WERI-Rb-1 (cell line): ENCODE measurements at regions not wholly inside any gene's neighbourhood (a gene's known extent, or its start where the extent isn't known, plus 50 kb on each side); places are given as distances from the start of the nearest gene placed in this dataset.

ENCODE experiments used
- DNase-seq: peaks from one replicate; pipeline ENCODE4 v3.0.0-alpha.2; 2020
- H3K27ac ChIP-seq: fragments of 250-450 bp; sonication (Bioruptor Pico); 2 replicates; pipeline ENCODE4 v1.5.1; 2020; ENCODE audit warnings: mild to moderate bottlenecking, moderate library complexity
- H3K27me3 ChIP-seq: fragments of 250-450 bp; sonication (Bioruptor Pico); 2 replicates; pipeline ENCODE4 v1.5.1; 2021; ENCODE audit warnings: mild to moderate bottlenecking, low read depth, moderate library complexity; ENCODE audit not compliant: insufficient read depth, severe bottlenecking
- H3K36me3 ChIP-seq: fragments of 250-450 bp; sonication (Bioruptor Pico); 2 replicates; pipeline ENCODE4 v1.5.1; 2020; ENCODE audit warnings: mild to moderate bottlenecking, moderate library complexity
- H3K4me3 ChIP-seq: 2 replicates; pipeline ENCODE4 v1.5.1; 2011; ENCODE audit warnings: low read depth, mild to moderate bottlenecking, control low read depth, low read length
- H3K9me3 ChIP-seq: fragments of 250-450 bp; sonication (Bioruptor Pico); 2 replicates; pipeline ENCODE4 v1.5.1; 2021; ENCODE audit warnings: mild to moderate bottlenecking, moderate library complexity; ENCODE audit not compliant: severe bottlenecking
- CTCF ChIP-seq: IDR thresholded peaks from 2 replicates; pipeline ENCODE4 v1.5.1; 2011; ENCODE audit warnings: low read depth, mild to moderate bottlenecking, control low read depth, inconsistent platforms, low read length

DNA sequence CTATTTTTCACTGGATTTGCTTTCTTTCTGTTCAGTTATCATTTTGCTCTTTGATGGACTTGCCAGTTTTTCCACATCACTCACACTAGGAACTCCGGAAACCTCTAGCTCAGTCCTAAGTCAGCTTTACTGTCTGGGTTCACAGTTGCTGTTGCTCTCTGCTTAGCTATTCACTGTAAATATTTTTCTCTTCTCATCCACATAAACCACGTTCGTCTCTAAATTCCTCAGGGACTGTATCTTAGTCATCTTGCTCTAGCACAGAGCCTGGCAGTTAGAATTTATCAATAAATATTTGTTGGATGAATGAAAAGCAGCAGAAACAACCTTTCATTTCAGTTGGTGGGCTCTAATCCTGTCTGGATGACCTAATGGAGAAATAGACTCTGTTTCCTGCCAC is 119.4 kb upstream of the DMD start:
- H3K27ac ChIP-seq: no peak overlapping the region
- TF ChIP-seq CTCF: no peak
- no peaks in the 10 kb centered on the region for H3K27me3 ChIP-seq
- no peak for DNase-seq
- no peaks in the 10 kb centered on the region for H3K9me3 ChIP-seq
- no peak overlapping the region for H3K4me3 ChIP-seq
- no peaks in the 10 kb centered on the region for H3K36me3 ChIP-seq

- no peaks in the 10 kb centered on the region for H3K9me3 ChIP-seq
- no peak for DNase-seq
- 0 out of 2 replicates have a peak, but pooled peaks have one; percentile 28 for TF ChIP-seq CTCF
- no peak overlapping the region for H3K4me3 ChIP-seq
- no peaks in the 10 kb centered on the region for H3K36me3 ChIP-seq
- no peaks in the 10 kb centered on the region for H3K27me3 ChIP-seq
- H3K27ac ChIP-seq: no peak overlapping the region
Observed at GRCh38 chrX:33324099-33324498, 112.8 kb upstream of the DMD start.

GRCh38 chrX:33307911-33308354 is 96.6 kb upstream of the DMD start:
- DNase-seq: no peak
- no peaks in the 10 kb centered on the region for H3K36me3 ChIP-seq
- no peak for TF ChIP-seq CTCF
- H3K27ac ChIP-seq: no peak overlapping the region
- no peak overlapping the region for H3K4me3 ChIP-seq
- H3K27me3 ChIP-seq: no peaks in the 10 kb centered on the region
- H3K9me3 ChIP-seq: no peaks in the 10 kb centered on the region

DNA sequence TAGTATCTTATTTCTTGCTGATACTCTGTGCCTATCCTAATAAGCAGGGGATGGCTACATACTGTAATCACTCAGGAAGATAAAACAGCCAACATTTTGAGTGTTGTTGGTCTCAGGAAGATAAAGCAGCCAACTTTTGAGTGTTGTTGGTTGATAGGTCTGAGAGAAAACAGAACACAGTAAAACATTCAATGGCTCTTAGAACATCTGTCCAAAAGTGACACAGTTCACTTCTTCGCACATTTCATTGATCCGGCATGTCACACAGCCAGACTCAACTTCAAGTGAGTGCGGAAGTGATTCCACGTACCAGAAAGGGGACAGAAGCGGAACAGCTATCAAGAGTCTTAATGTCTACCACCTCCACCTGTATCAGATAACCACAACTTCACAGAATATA is 87.3 kb upstream of the DMD start:
- Histone ChIP-seq H3K27ac (no peak overlapping the region), H3K9me3 (no peaks in the 10 kb centered on the region), H3K4me3 (no peak overlapping the region), H3K27me3 (peaks cover 2% of the 10 kb centered on the region), H3K36me3 (no peaks in the 10 kb centered on the region)
- TF ChIP-seq CTCF: no peak
- no peak for DNase-seq

DNA sequence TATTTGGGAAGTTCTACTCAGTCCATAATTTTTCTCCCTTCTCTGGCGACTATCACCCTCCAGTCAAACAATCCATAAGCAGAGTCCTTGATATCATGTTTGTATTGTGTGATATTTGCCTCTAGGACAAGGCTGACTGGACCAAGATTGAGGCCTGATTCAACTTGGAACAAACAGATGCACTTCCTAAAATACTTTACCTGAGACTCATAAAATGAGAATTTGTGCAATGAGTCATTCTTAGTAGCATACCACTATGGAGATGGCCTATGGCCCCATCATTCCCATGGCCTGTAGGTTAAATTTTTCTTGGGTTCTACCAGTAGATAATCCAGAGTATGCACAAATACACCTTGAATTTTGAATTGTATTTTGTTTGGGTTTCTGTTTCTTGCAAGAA is 74.2 kb upstream of the DMD start:
- Histone ChIP-seq H3K4me3 (no peak overlapping the region), H3K9me3 (no peaks in the 10 kb centered on the region), H3K27ac (no peak overlapping the region), H3K36me3 (no peaks in the 10 kb centered on the region), H3K27me3 (no peaks in the 10 kb centered on the region)
- no peak for DNase-seq
- TF ChIP-seq CTCF: no peak

DNA sequence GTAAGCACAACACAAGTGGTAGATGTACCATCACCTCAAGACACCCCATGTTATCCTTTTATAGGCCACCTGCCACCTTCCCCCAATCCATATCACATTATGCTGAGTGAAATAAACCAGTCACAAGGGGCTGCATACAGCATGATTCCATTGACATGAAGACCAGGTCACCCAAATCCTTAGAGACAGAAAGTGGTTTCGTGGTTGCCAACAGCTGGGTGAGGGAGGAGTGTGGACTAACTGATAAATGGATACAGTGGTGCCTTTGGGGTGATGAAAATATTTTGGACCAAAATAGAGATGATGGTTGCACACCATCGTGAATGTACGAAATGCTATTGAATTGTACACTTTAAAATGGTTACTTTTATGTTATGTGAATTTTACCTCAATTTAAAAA is 65.7 kb upstream of the DMD start:
- no peak for DNase-seq
- Histone ChIP-seq H3K4me3 (no peak overlapping the region), H3K27ac (no peak overlapping the region), H3K9me3 (no peaks in the 10 kb centered on the region), H3K36me3 (no peaks in the 10 kb centered on the region), H3K27me3 (peaks cover 2% of the 10 kb centered on the region)
- no peak for TF ChIP-seq CTCF
